HepG2 (cell line): ENCODE measurements at regions not wholly inside any gene's neighbourhood (a gene's known extent, or its start where the extent isn't known, plus 50 kb on each side); places are given as distances from the start of the nearest gene placed in this dataset.

ENCODE experiments used
- ATAC-seq: fragments of 200-7000 bp; cut with Tn5 transposase; 3 replicates; pipeline ENCODE4 v1.9.1; 2020; ENCODE audit warnings: mild to moderate bottlenecking, moderate library complexity
- BruUV-seq: library from RNA; stranded (reverse); fragments of 400-500 nt; replicated peaks from 2 replicates; lab custom pipeline; 2021; lab: Mats Ljungman, UMichigan
- CTCF ChIA-PET: fragments of 300-600 bp; formaldehyde crosslinking; extraction: SDS; loops from one replicate; lab custom pipeline; 2021; ENCODE audit warnings: low total read pairs, inconsistent platforms, low intra/inter-chr PET ratio; lab: Yijun Ruan, JAX
- POLR2A ChIA-PET: fragments of 350-600 bp; sonication (Branson Sonifier 250); formaldehyde crosslinking; loops from one replicate; lab custom pipeline; 2020; ENCODE audit warnings: antibody characterized with exemption, inconsistent platforms; lab: Yijun Ruan, JAX
- DNase-seq: peaks from one replicate; pipeline ENCODE4 v3.0.0-alpha.2; 2015; ENCODE audit warnings: low spot score
- FAIRE-seq: peaks from 3 replicates; lab custom pipeline; 2011; peaks lifted over from hg19 to GRCh38; lab: Jason Lieb, UNC
- H2AFZ ChIP-seq: one replicate; pipeline ENCODE4 v1.6.1; 2011; ENCODE audit warnings: low read length, inconsistent platforms
- H3K27ac ChIP-seq: fragments of 300-600 bp; 3 replicates; pipeline ENCODE4 v1.8.0; 2011; ENCODE audit warnings: mixed run types, mild to moderate bottlenecking, mixed read lengths, low read length, inconsistent platforms; ENCODE audit not compliant: insufficient read depth; ENCODE audit errors: extremely low read length
- H3K27me3 ChIP-seq, 2 experiments: fragments of 200-600 bp in 1 of 2; 2 replicates in 1 of 2; 3 replicates in 1 of 2; pipeline versions ENCODE4 v1.6.0 to v1.8.0; 2011; ENCODE audit warnings: low read length in 2 of 2, mild to moderate bottlenecking in 2 of 2, moderate library complexity in 2 of 2, inconsistent platforms in 1 of 2; ENCODE audit not compliant: insufficient read depth in 2 of 2, control insufficient read depth in 1 of 2
- H3K36me3 ChIP-seq, 2 experiments: fragments of 200-600 bp in 1 of 2; replicated peaks in 1 of 2; 2 replicates in 1 of 2; 3 replicates in 1 of 2; pipeline versions ENCODE4 v1.5.1 to v1.8.0; 2011; ENCODE audit warnings: low read length in 2 of 2, inconsistent platforms in 1 of 2; ENCODE audit not compliant: insufficient read depth in 2 of 2, control insufficient read depth in 1 of 2
- H3K4me1 ChIP-seq: 2 replicates; pipeline ENCODE4 v1.5.1; 2012; ENCODE audit warnings: low read length, inconsistent platforms; ENCODE audit not compliant: insufficient read depth
- H3K4me2 ChIP-seq: 2 replicates; pipeline ENCODE4 v1.6.0; 2011; ENCODE audit warnings: low read depth, low read length, inconsistent platforms
- H3K4me3 ChIP-seq, 3 experiments: fragments of 200-600 bp in 1 of 3; sonication (generic), shearing (Covaris generic) in 1 of 3; replicated peaks in 1 of 3; 2 replicates each; pipeline ENCODE4 v1.5.1; 2011 to 2016; ENCODE audit warnings: low read length in 3 of 3, inconsistent platforms in 2 of 3, low read depth in 2 of 3, mild to moderate bottlenecking in 2 of 3, control low read depth in 1 of 3, mixed read lengths in 1 of 3; ENCODE audit not compliant: insufficient read depth in 1 of 3
- H3K79me2 ChIP-seq: one replicate; pipeline ENCODE4 v1.6.1; 2011; ENCODE audit warnings: low read length, inconsistent platforms; ENCODE audit not compliant: insufficient read depth
- H3K9ac ChIP-seq: 2 replicates; pipeline ENCODE4 v1.6.0; 2011; ENCODE audit warnings: mild to moderate bottlenecking, low read depth, low read length, inconsistent platforms; ENCODE audit not compliant: insufficient read depth
- H3K9me3 ChIP-seq: 2 replicates; pipeline ENCODE4 v1.5.1; 2012; ENCODE audit warnings: mild to moderate bottlenecking, low read length
- H4K20me1 ChIP-seq: 2 replicates; pipeline ENCODE4 v1.6.0; 2011; ENCODE audit warnings: inconsistent platforms, mild to moderate bottlenecking, low read length, moderate library complexity; ENCODE audit not compliant: insufficient read depth
- HDAC6 ChIP-seq: fragments of 200-600 bp; sonication (generic); IDR thresholded peaks from 2 replicates; pipeline ENCODE4 v1.7.0; 2017; ENCODE audit warnings: mild to moderate bottlenecking, antibody characterized with exemption, low read length, low read depth
- THYN1 ChIP-seq: sonication (generic); formaldehyde crosslinking; IDR thresholded peaks from 2 replicates; pipeline ENCODE4 v1.8.1; 2023; ENCODE audit warnings: low read depth, mild to moderate bottlenecking, moderate library complexity, missing genetic modification reagents, borderline replicate concordance
- ZBTB40 ChIP-seq, 2 experiments: fragments of 450-650 bp in 1 of 2; sonication (generic) in 1 of 2; formaldehyde crosslinking in 1 of 2; IDR thresholded peaks; 2 replicates each; pipeline versions ENCODE4 v1.6.1 to v1.8.0; 2016 to 2022; ENCODE audit warnings: antibody characterized with exemption in 1 of 2, mild to moderate bottlenecking in 1 of 2, missing genetic modification reagents in 1 of 2
- WGBS: methylation state at CpG from one replicate; pipeline ENCODE4 v1.1.6; 2017; ENCODE audit warnings: low lambda C conversion rate; 5-methylcytosine and 5-hydroxymethylcytosine counted together
- in situ Hi-C: cut with HindIII; loops from 2 replicates; pipeline ENCODE4 v1.10.0; 2017; ENCODE audit warnings: low pct_unique_long_range_greater_than_20kb; ENCODE audit not compliant: extremely low pct_ligation_motif_present
- intact Hi-C: fragments of 100-400 bp; cut with micrococcal nuclease; formaldehyde crosslinking; loops from one replicate; pipeline ENCODE4 v1.10.0; 2022; ENCODE audit not compliant: unreplicated experiment

DNA sequence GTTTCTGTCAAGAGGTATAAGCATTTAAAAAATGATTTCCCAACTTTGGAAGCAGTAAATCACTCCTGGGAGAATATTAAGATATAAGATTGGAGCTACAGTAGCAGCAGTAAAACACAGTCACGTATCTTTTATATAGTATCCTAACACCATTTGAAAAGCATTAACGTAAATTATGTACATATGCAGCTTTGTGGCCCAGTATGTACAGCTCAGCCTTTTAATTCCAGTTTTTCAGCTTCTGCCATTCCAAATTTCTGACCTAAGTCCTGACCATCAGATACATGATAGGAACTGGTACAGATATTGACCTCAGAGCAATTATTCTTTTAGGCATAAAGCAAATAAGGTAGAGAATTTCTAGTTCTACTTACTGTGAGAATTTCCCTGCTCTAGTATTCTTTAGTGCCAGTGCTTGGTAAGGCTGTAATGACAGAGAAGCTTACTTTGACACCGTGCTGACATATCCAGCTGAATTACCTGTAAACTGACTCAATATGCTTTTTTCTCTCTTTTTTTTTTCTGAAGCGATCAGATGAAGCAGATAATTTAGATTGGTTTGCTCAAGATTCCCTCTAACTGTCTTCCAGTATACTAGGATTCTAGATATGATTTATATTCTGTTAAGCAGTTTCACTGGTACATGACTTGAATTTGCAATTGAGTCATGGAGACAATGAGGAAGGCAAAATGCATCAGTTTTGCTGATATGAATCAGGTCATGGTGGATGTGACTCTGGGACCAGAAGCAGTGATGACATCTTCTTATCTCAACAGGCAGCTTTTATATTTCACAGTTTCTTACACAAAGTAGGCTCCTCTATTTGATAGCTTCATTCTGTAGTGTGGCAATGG lies 703.6 kb downstream of the SLITRK6 start:
- in situ Hi-C loops: no loop called here
- no peak overlapping the region for H3K27ac ChIP-seq

More for the DNA sequence above, 703.6 kb downstream of the SLITRK6 start:
- no peaks in the 10 kb centered on the region for H3K27me3 ChIP-seq
- no peaks in the 10 kb centered on the region for H4K20me1 ChIP-seq
- ATAC-seq (no peak), DNase-seq (no peak), FAIRE-seq (no peak)
- H2AFZ ChIP-seq: no peak overlapping the region
- intact Hi-C loops: no loop called here
- 2% methylated on average over 4 of the region's 4 CpGs for WGBS
- no peak overlapping the region for H3K9ac ChIP-seq
- CTCF ChIA-PET: no interaction called here
- TF ChIP-seq ZBTB40 (IDR thresholded peaks at IDR 0.05): no peak
- no peak for TF ChIP-seq ZBTB40 (CRISPR knock-in tag; IDR thresholded peaks at IDR 0.05)
- TF ChIP-seq THYN1 (CRISPR knock-in tag): no peak
- no peak for TF ChIP-seq HDAC6
- POLR2A ChIA-PET: no interaction called here
- BruUV-seq: no TSS peak
- H3K4me2 ChIP-seq: no peak overlapping the region
- H3K4me1 ChIP-seq: no peaks in the 10 kb centered on the region
- no peak overlapping the region for H3K4me3 ChIP-seq
- H3K9me3 ChIP-seq: no peaks in the 10 kb centered on the region
- H3K36me3 ChIP-seq: no peaks in the 10 kb centered on the region
- no peaks in the 10 kb centered on the region for H3K79me2 ChIP-seq
